ENCODE measurements at regions not wholly inside any gene's neighbourhood (a gene's known extent, or its start where the extent isn't known, plus 50 kb on each side); places are given as distances from the start of the nearest gene placed in this dataset.

DNA sequence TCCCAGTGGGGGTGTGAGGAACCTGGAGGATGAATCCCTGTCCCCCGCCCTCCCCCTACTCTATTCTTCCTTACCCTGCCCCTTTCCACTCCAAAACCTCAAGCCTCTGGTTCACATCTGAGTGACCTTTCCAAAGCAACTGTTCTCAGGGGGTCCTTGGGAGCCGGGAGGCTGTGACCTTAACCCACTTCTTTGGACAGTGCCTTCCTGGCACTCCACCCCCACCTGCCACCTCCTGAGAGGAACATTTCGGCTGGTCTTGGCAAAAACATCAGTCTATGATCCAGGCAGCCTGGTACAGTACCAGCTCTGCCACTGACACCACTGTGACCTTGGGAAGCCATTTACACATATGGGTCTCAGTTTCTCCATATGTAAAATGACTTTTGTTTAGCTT, 121.7 kb downstream of the MRPL14 start:
- TF ChIP-seq, protein P1, sequence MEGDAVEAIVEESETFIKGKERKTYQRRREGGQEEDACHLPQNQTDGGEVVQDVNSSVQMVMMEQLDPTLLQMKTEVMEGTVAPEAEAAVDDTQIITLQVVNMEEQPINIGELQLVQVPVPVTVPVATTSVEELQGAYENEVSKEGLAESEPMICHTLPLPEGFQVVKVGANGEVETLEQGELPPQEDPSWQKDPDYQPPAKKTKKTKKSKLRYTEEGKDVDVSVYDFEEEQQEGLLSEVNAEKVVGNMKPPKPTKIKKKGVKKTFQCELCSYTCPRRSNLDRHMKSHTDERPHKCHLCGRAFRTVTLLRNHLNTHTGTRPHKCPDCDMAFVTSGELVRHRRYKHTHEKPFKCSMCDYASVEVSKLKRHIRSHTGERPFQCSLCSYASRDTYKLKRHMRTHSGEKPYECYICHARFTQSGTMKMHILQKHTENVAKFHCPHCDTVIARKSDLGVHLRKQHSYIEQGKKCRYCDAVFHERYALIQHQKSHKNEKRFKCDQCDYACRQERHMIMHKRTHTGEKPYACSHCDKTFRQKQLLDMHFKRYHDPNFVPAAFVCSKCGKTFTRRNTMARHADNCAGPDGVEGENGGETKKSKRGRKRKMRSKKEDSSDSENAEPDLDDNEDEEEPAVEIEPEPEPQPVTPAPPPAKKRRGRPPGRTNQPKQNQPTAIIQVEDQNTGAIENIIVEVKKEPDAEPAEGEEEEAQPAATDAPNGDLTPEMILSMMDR (conservative IDR thresholded peaks at IDR 0.05 in 1 of 2, IDR thresholded peaks at IDR 0.05 in 1 of 2; ENCODE audit: extremely low read depth in 1 of 2, insufficient read depth in 1 of 2, low read depth in 1 of 2, low read length in 2 of 2) = no peak
- no peak for TF ChIP-seq EZH2 (IDR thresholded peaks at IDR 0.05; ENCODE audit: borderline replicate concordance, low read length)
